MG63 (cell line): ENCODE measurements at regions not wholly inside any gene's neighbourhood (a gene's known extent, or its start where the extent isn't known, plus 50 kb on each side); places are given as distances from the start of the nearest gene placed in this dataset.

Experiments used
- DNase-seq: peaks from one replicate; pipeline ENCODE4 v3.0.0-alpha.2; 2020
- H3K27me3 ChIP-seq: fragments of 250-450 bp; sonication (Bioruptor Pico); 2 replicates; pipeline ENCODE4 v1.5.1; 2020; ENCODE audit warnings: mild to moderate bottlenecking, moderate library complexity
- H3K36me3 ChIP-seq: fragments of 250-450 bp; sonication (Bioruptor Pico); 2 replicates; pipeline ENCODE4 v1.5.1; 2020; ENCODE audit warnings: mild to moderate bottlenecking, moderate library complexity
- H3K4me3 ChIP-seq: fragments of 250-450 bp; sonication (Bioruptor Pico); 2 replicates; pipeline ENCODE4 v1.5.1; 2020; ENCODE audit warnings: mild to moderate bottlenecking, moderate library complexity
- H3K9me3 ChIP-seq: fragments of 250-450 bp; sonication (Bioruptor Pico); 2 replicates; pipeline ENCODE4 v1.5.1; 2020; ENCODE audit warnings: mild to moderate bottlenecking, moderate library complexity

- no peaks in the 10 kb centered on the region for H3K9me3 ChIP-seq
- no peak for DNase-seq
- H3K4me3 ChIP-seq = no peak overlapping the region
- H3K27me3 ChIP-seq = no peaks in the 10 kb centered on the region
- H3K36me3 ChIP-seq = no peaks in the 10 kb centered on the region
These were observed 50.1 kb upstream of the ERRFI1 start for GRCh38 chr1:8076176-8076575.
